Activated CD4-positive, CD25-positive, alpha-beta regulatory T cell treated with anti-CD3 and anti-CD28 coated beads, Interleukin-2, amount 50 U/mL, for 16 hours (primary cell): ENCODE measurements at regions not wholly inside any gene's neighbourhood (a gene's known extent, or its start where the extent isn't known, plus 50 kb on each side); places are given as distances from the start of the nearest gene placed in this dataset.

Source experiments
- DNase-seq: peaks from one replicate; pipeline ENCODE4 v3.0.0-alpha.2; 2020; ENCODE audit warnings: low read depth, low spot score

GRCh38 chr1:209057901-209058300 is 525.6 kb upstream of the CAMK1G start:
- DNase-seq: no peak

- DNase-seq: no peak
Observed at GRCh38 chr1:209059376-209059775, 524.1 kb upstream of the CAMK1G start.

DNA sequence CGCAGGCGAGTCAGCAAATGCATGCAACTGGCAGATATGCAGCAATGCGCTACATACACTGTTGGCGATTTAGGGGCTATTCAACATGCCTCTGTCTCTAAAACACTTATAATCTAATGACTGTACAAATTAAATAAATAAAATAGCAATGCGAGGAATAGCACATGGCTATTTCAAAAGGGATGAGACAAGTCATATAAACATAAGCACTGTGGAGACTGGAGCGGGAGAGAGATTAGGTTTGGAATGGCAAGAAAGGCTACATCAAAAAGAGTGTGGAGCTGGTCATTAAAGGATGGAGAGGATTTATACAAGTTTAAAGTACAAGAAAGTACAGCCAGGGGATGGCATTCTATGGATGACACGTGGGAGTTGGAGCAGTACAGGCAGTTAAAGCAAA is 523.5 kb upstream of the CAMK1G start:
- no peak for DNase-seq

GRCh38 chr1:209062081-209062620 is 521.4 kb upstream of the CAMK1G start:
- no peak for DNase-seq

DNA sequence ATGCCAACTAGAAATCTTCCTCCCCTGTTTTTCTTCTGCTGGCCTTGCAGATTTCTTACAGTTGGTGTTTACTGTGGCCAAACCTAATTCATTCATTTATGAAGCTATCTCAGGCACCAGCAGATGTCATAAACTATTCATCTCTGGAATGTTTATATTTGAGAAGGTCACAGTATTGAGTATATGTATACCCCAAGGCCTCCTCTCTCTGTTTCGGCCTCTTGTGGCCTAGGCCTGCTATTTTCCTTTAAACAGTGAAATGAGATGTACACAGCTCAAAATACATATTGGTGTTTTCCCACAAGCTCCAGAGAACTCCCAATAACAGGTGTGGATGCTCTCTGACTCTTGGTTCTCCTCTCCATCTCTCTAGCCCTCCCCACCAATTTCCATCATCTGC is 520.7 kb upstream of the CAMK1G start:
- no peak for DNase-seq

- no peak for DNase-seq
Observed at GRCh38 chr1:209063767-209064659, 519.5 kb upstream of the CAMK1G start.

DNA sequence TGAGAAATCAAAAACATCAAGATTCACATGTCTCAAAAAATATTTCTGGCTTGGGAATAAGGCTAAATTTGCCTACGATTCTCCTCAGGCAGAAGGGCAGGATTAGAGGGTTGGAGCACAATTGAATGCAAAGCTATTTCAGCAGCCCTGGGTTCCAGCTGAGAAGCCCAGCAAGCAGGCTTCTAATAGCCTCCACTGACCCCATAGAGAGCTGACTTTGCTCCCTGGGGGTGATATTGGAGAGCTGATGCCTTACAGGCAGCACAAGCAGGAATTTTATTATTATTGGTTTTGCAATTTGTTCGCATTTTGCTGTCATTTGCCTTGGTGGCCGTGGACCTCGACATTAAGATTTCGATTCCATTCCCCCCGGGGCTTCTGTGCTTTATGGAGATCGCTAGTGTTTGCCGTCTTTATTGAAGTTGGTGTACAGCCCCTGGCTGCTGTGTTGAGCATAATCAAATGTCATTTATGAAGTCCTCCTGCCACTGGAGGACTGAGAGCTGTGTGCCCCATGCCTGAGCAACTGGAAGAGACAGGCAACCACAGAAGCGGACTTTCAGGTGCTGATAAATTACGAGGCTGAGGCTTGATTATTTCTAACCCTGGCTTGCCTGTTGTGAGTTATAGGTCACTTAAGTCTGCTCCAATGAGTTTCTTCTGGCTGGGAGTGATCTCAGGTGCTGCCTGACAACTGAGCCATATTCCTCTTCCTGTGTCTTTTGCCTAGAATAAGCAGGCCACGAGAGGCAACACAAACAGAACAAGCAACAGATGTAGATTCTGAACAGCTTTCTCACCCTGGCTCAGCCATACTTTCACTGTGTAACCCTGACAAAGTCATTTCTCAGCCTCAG is 518.4 kb upstream of the CAMK1G start:
- DNase-seq: no peak

DNA sequence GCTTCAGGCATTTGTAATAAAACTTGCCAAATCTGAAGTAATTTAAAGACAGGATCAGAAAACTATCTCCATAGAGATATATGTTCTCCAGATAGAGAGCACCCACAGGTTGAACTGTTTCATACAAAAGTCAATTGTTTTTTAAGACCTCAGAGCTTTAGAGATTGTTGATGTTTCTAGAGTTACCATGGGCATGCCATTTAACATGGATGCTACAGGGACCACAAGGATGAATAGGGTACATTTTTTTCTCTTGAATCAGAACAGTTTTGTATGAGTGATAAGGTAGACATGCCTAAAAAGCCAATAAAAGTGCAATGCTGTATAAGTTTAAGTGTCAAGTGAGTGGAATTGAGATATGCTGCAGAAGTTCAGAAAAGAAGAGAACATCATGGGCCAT is 511.0 kb upstream of the CAMK1G start:
- no peak for DNase-seq

DNA sequence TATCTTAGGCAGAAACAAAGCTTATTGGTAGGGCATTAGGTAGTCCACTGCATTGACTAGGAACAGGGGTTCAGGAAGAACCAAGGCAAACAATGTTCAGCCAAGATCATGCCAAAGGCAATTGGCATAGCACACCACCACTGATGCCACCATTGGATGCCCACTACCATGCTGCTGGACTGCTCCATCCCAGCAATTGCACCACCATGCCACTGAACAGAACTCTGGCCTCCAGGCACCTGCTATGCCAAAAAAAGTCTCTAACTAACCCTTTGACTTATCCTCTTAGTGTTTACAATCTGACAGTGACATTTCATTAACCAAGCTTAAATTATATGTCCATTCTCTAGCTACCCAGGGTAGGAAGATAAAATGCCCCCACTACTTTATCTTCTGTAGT is 509.6 kb upstream of the CAMK1G start:
- DNase-seq: no peak

DNA sequence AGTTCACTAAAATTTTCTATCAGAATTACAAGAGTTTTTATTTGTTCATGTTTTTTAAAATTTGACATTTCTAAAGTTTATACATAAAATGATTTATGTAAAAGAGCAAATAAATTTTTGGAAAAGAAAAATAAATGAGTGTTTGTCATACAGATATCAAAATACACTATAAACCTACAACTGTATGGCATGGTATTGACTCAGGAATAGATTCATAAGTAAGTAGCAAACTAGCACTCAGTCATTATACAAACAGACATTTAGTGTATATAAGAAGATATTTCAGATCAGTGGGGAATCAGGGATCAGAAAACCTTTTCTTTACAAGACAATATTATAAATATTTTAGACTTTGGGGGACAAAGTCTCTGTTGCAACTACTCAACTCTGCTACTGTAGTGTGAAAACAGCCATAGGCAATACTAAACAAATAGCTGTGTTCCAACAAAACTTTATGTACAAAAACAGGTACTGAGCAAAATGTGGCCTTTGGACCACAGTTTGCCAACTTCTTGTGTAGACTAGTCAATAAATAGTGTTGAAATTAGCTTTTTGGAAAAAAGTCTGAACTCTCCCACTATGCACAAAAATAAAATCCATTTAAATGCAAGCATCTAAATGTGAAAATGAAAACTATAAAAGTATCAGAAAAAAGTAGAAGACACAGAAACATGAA is 508.8 kb upstream of the CAMK1G start:
- DNase-seq: no peak

DNA sequence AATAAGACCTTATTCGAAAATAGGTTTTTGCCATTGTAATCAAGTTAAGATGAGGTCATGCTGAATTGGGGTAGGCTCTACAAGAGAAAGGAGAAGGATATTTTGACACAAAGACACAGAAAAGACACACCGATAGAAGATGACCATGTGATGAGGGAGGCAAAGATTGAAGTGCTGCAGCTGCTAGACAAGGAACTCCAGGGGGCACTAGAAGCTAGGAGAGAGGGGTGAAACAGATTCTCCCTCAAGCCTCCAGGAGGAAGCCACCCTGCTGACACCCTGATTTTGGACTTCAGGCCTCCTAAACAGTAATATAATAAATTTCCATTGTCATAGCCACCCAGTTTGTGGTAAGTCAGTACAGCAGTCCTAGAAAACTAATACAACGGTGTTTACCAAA is 506.8 kb upstream of the CAMK1G start:
- DNase-seq: no peak

DNA sequence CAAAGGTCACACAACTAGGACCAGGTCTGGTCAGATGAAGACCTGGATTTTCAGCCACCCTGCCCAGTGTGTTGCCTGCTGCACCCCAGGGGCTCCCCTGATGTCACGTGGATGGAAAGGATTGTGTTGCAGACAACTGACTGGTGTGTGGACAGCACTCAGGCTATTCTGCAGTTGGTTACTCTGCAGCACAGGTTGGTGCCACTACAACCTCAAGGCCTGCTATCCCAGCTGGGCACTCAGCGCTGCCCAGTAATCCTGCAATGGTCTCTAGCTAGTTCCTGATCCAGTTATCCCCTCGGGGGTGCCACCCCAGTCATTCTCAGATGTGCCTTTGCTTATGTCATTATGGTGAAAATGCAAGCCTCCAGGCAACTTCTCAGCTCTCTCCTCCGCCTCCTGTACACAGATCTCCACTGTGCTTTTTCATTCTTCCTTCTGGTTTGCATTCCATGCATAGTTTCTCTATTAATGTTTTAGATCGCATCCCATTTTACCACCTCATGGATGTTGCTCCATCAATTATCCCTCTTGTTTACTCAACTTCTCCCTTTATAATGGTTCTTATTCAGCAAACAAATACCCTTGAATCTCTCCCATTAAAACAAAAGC is 503.2 kb upstream of the CAMK1G start:
- no peak for DNase-seq

- no peak for DNase-seq
Observed at GRCh38 chr1:209086486-209087192, 496.9 kb upstream of the CAMK1G start.

DNA sequence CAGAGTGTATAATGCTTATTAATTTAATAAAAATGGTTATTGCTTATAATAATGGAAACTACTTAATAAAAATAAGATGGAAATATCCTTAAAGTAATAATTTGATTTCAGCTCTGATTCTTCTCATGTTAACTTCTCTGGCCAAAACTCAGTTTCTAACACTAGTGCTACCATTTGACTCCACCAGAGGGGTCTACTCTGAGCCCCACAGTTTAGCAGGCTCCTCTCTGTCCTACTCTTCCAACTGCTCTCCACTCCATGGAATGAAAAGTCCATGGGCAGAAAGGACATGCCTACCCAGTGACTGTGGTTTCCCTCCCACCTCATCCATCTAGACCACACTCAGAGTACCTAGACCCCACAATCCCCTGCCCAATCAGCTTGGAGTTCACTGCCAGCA is 489.1 kb upstream of the CAMK1G start:
- DNase-seq: no peak

GRCh38 chr1:209095627-209096595 is 487.6 kb upstream of the CAMK1G start:
- DNase-seq: no peak

DNA sequence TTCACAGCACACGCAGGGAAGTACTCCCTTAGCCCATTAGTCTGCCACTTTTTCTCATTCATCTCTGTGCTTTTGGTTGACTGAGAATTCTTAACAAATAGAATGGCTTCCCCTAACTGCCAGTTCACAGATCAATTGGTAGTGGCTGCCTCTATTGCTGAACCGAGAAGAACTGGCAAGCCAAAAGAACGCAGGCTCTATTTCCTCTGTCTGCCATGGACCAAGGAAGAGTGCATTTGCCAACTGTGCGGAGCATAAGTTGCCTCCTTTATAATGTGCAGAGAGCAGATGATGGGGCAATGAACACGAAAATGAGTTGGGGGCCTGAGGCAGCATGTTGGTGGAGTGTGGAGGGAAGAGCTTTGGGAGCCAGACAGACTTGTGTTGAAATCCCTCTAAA is 483.1 kb upstream of the CAMK1G start:
- DNase-seq: no peak

- DNase-seq: no peak
Observed at GRCh38 chr1:209101106-209101505, 482.4 kb upstream of the CAMK1G start.

GRCh38 chr1:209102120-209102519 is 481.4 kb upstream of the CAMK1G start:
- no peak for DNase-seq

DNA sequence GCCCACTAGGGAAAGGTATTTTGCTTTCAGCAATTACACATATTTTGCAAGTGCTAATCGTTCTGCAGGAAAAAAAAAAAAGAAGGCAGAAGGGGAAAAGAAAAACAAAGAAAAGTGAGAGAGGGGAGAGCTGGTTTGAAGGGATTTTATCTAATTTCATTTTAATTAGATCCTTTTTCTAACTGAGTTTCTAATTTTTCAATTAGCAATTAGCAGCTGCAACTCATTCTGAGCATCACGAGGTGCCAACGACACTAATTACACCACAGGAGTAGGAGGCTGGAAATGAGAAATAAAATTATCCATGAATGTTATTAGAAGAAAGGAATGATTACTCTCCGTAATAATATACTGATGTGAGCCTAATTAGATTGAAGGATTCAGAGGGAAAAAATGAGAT is 481.0 kb upstream of the CAMK1G start:
- no peak for DNase-seq

DNA sequence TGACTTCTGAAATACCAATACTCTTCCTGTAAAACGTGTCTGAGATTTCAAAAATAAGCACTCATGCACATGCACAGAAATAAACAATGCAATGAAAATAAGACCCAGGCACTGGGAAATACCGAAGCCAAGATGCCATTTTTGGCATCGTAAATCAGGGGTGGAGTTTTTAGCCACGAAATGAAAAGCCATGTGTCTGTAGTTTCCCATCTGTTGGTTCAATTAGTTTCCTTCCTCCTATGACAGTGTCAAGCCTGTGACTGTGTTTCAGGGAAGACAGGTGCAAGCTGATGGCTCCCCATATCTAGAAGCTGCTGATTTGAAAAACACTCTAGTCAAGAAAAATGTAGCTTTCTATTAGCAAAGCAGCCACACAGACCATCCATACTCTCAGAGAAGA is 480.4 kb upstream of the CAMK1G start:
- DNase-seq: no peak
